Karpas-422 (cell line): ENCODE measurements at regions not wholly inside any gene's neighbourhood (a gene's known extent, or its start where the extent isn't known, plus 50 kb on each side); places are given as distances from the start of the nearest gene placed in this dataset.
"Not testable (repeated sequence)": the region's sequence is repeated elsewhere in the genome, so short reads cannot be mapped to it uniquely, and the experiment has no call there.

Experiments
- DNase-seq: peaks from one replicate; pipeline ENCODE4 v3.0.0-alpha.2; 2015
- H2AFZ ChIP-seq: fragments of 200-600 bp; sonication (generic); 2 replicates; pipeline ENCODE4 v1.6.1; 2014; ENCODE audit warnings: antibody characterized with exemption, low read length, mixed read lengths
- H3K27ac ChIP-seq: fragments of 200-600 bp; sonication (generic); 2 replicates; pipeline ENCODE4 v1.5.1; 2014; ENCODE audit warnings: mild to moderate bottlenecking, low read length, moderate library complexity
- H3K27me3 ChIP-seq: fragments of 200-600 bp; sonication (generic); 2 replicates; pipeline ENCODE4 v1.6.1; 2014; ENCODE audit warnings: low read length, mixed read lengths
- H3K36me3 ChIP-seq: fragments of 200-600 bp; sonication (generic); 2 replicates; pipeline ENCODE4 v1.6.1; 2014; ENCODE audit warnings: low read length, mixed read lengths; ENCODE audit not compliant: insufficient read depth
- H3K4me1 ChIP-seq: fragments of 200-600 bp; sonication (generic); 2 replicates; pipeline ENCODE4 v1.6.1; 2014; ENCODE audit warnings: mild to moderate bottlenecking, low read length, mixed read lengths
- H3K4me2 ChIP-seq: fragments of 200-600 bp; sonication (generic); 2 replicates; pipeline ENCODE4 v1.6.1; 2014; ENCODE audit warnings: low read length, low read depth, mild to moderate bottlenecking; ENCODE audit not compliant: poor library complexity, severe bottlenecking
- H3K4me3 ChIP-seq: fragments of 200-600 bp; sonication (generic); 2 replicates; pipeline ENCODE4 v1.5.1; 2014; ENCODE audit warnings: mild to moderate bottlenecking, antibody characterized with exemption, low read length, mixed read lengths
- H3K79me2 ChIP-seq: fragments of 200-600 bp; sonication (generic); 2 replicates; pipeline ENCODE4 v1.6.1; 2014; ENCODE audit warnings: mild to moderate bottlenecking, low read length, mixed read lengths
- H3K9ac ChIP-seq: fragments of 200-600 bp; sonication (generic); 2 replicates; pipeline ENCODE4 v1.6.0; 2014; ENCODE audit warnings: low read length
- H3K9me2 ChIP-seq: fragments of 200-600 bp; sonication (generic), shearing (Covaris generic); replicated peaks from 2 replicates; pipeline ENCODE4 v1.6.0; 2014; ENCODE audit warnings: mild to moderate bottlenecking, low read length, moderate library complexity; ENCODE audit not compliant: insufficient read depth
- H3K9me3 ChIP-seq: fragments of 300-700, 200-600 bp; sonication (generic); 2 replicates; pipeline ENCODE4 v1.6.1; 2014; ENCODE audit warnings: low read length, mixed read lengths
- H4K20me1 ChIP-seq: fragments of 200-600 bp; sonication (generic); 2 replicates; pipeline ENCODE4 v1.6.1; 2014; ENCODE audit warnings: mild to moderate bottlenecking, antibody characterized with exemption, low read length, low read depth; ENCODE audit not compliant: insufficient read depth

- not testable (repeated sequence) for H3K9ac ChIP-seq, H3K4me1 ChIP-seq, H3K79me2 ChIP-seq, H3K27me3 ChIP-seq, H3K4me3 ChIP-seq, H3K27ac ChIP-seq, H3K36me3 ChIP-seq, H2AFZ ChIP-seq, DNase-seq, H3K9me3 ChIP-seq, H4K20me1 ChIP-seq, H3K4me2 ChIP-seq, H3K9me2 ChIP-seq
These were observed 70.8 kb downstream of the TBC1D26 start for GRCh38 chr17:15802917-15803316.

- H3K79me2 ChIP-seq, H3K36me3 ChIP-seq, H3K9me3 ChIP-seq, H3K27ac ChIP-seq, H3K9me2 ChIP-seq, H3K4me2 ChIP-seq, H3K27me3 ChIP-seq, H3K4me3 ChIP-seq, H3K9ac ChIP-seq, DNase-seq, H2AFZ ChIP-seq, H4K20me1 ChIP-seq, H3K4me1 ChIP-seq: not testable (repeated sequence)
These were observed 74.7 kb downstream of the TBC1D26 start for GRCh38 chr17:15806825-15807224.

- not testable (repeated sequence) for H3K9me3 ChIP-seq, DNase-seq, H3K4me1 ChIP-seq, H3K79me2 ChIP-seq, H3K4me2 ChIP-seq, H3K27me3 ChIP-seq, H4K20me1 ChIP-seq, H3K27ac ChIP-seq, H3K9me2 ChIP-seq, H2AFZ ChIP-seq, H3K4me3 ChIP-seq, H3K36me3 ChIP-seq, H3K9ac ChIP-seq
These were observed 81.3 kb downstream of the TBC1D26 start for GRCh38 chr17:15813388-15813787.

GRCh38 chr17:15814003-15814402, 81.9 kb downstream of the TBC1D26 start:
- H2AFZ ChIP-seq, H3K4me2 ChIP-seq, H3K79me2 ChIP-seq, H3K9me2 ChIP-seq, H3K4me3 ChIP-seq, H3K9me3 ChIP-seq, DNase-seq, H3K27ac ChIP-seq, H3K27me3 ChIP-seq, H3K9ac ChIP-seq, H3K36me3 ChIP-seq, H4K20me1 ChIP-seq, H3K4me1 ChIP-seq: not testable (repeated sequence)

- not testable (repeated sequence) for H3K9me3 ChIP-seq, H4K20me1 ChIP-seq, H3K4me1 ChIP-seq, H2AFZ ChIP-seq, H3K9ac ChIP-seq, H3K27ac ChIP-seq, H3K27me3 ChIP-seq, H3K36me3 ChIP-seq, H3K79me2 ChIP-seq, H3K9me2 ChIP-seq, H3K4me3 ChIP-seq, H3K4me2 ChIP-seq, DNase-seq
These were observed 85.8 kb downstream of the TBC1D26 start for GRCh38 chr17:15817861-15818260.

GRCh38 chr17:15822280-15822679, 90.2 kb downstream of the TBC1D26 start:
- H3K9me3 ChIP-seq, H3K4me1 ChIP-seq, DNase-seq, H4K20me1 ChIP-seq, H3K9me2 ChIP-seq, H3K4me2 ChIP-seq, H3K9ac ChIP-seq, H3K27me3 ChIP-seq, H3K79me2 ChIP-seq, H3K4me3 ChIP-seq, H3K36me3 ChIP-seq, H2AFZ ChIP-seq, H3K27ac ChIP-seq: not testable (repeated sequence)

- H4K20me1 ChIP-seq, H3K9ac ChIP-seq, H3K4me3 ChIP-seq, H2AFZ ChIP-seq, H3K36me3 ChIP-seq, H3K4me1 ChIP-seq, H3K27me3 ChIP-seq, H3K79me2 ChIP-seq, H3K9me2 ChIP-seq, H3K27ac ChIP-seq, H3K9me3 ChIP-seq: not testable (repeated sequence)
- DNase-seq, result peak; percentile 81
- H3K4me2 ChIP-seq, result peak overlapping the region; percentile 44
These were observed 96.7 kb downstream of the TBC1D26 start for GRCh38 chr17:15828727-15829314.

- H2AFZ ChIP-seq, H3K36me3 ChIP-seq, H3K9me2 ChIP-seq, H3K27me3 ChIP-seq, DNase-seq, H4K20me1 ChIP-seq, H3K9me3 ChIP-seq, H3K79me2 ChIP-seq, H3K9ac ChIP-seq, H3K4me2 ChIP-seq, H3K4me3 ChIP-seq, H3K4me1 ChIP-seq, H3K27ac ChIP-seq: not testable (repeated sequence)
These were observed 98.1 kb downstream of the TBC1D26 start for GRCh38 chr17:15830221-15830620.

GRCh38 chr17:15831182-15831581, 99.1 kb downstream of the TBC1D26 start:
- H3K4me3 ChIP-seq, H3K79me2 ChIP-seq, H4K20me1 ChIP-seq, H3K4me1 ChIP-seq, H3K27ac ChIP-seq, H3K27me3 ChIP-seq, H3K4me2 ChIP-seq, H2AFZ ChIP-seq, H3K36me3 ChIP-seq, H3K9me2 ChIP-seq, H3K9me3 ChIP-seq, H3K9ac ChIP-seq: not testable (repeated sequence)
- DNase-seq, result peak; percentile 48
